A549 (cell line): ENCODE measurements at regions not wholly inside any gene's neighbourhood (a gene's known extent, or its start where the extent isn't known, plus 50 kb on each side); places are given as distances from the start of the nearest gene placed in this dataset.

ENCODE experiments used
- ATAC-seq, 2 experiments: fragments of 200-7000 bp in 1 of 2; fragments of >200 bp in 1 of 2; cut with Nextera tagmentation in 1 of 2; cut with Tn5 transposase in 1 of 2; 3 replicates each; pipeline versions ENCODE4 v1.8.0 to v1.9.1; 2018 to 2020; ENCODE audit warnings: mild to moderate bottlenecking in 1 of 2, moderate library complexity in 1 of 2
- CTCF ChIA-PET: fragments of 300-600 bp; sonication (Branson Sonifier 250); formaldehyde crosslinking; extraction: SDS; loops from one replicate; lab custom pipeline; 2021; ENCODE audit warnings: antibody characterized with exemption, inconsistent platforms; lab: Yijun Ruan, JAX
- POLR2A ChIA-PET: fragments of 350-600 bp; formaldehyde crosslinking; extraction: SDS; loops from one replicate; lab custom pipeline; 2021; ENCODE audit warnings: antibody characterized with exemption, inconsistent platforms; lab: Yijun Ruan, JAX
- DNase-seq, 2 experiments: peaks; one replicate each; pipeline versions ENCODE4 v3.0.0 to v3.0.0-alpha.2; 2011 to 2016; ENCODE audit warnings: low read depth in 1 of 2, low spot score in 1 of 2
- FAIRE-seq: peaks from 2 replicates; lab custom pipeline; 2011; peaks lifted over from hg19 to GRCh38; lab: Jason Lieb, UNC
- H3K27ac ChIP-seq, 2 experiments: fragments of >200 bp; sonication (Bioruptor Twin); formaldehyde crosslinking; 3 replicates each; pipeline ENCODE4 v1.5.1; 2016 to 2017
- H3K4me1 ChIP-seq: fragments of >200 bp; sonication (Bioruptor Twin); formaldehyde crosslinking; 3 replicates; pipeline ENCODE4 v1.6.1; 2016
- H3K4me2 ChIP-seq: fragments of >200 bp; sonication (Bioruptor Twin); formaldehyde crosslinking; 3 replicates; pipeline ENCODE4 v1.6.1; 2016
- H3K4me3 ChIP-seq: fragments of >200 bp; sonication (Bioruptor Twin); formaldehyde crosslinking; 3 replicates; pipeline ENCODE4 v1.5.1; 2016
- H3K9me3 ChIP-seq: fragments of >200 bp; sonication (Bioruptor Twin); formaldehyde crosslinking; 3 replicates; pipeline ENCODE4 v1.6.1; 2016
- ATOH8 ChIP-seq: fragments of 250-450 bp; sonication (Bioruptor Pico); IDR thresholded peaks from 2 replicates; pipeline ENCODE4 v1.5.0; 2020; ENCODE audit warnings: low read depth, mild to moderate bottlenecking, moderate library complexity
- CBX2 ChIP-seq: fragments of 200-600 bp; sonication (generic); IDR thresholded peaks from 2 replicates; pipeline ENCODE4 v1.6.1; 2016; ENCODE audit warnings: low read depth, mild to moderate bottlenecking, borderline replicate concordance
- CHD4 ChIP-seq: fragments of 200-600 bp; sonication (generic); IDR thresholded peaks from 2 replicates; pipeline ENCODE4 v1.6.1; 2016; ENCODE audit warnings: antibody characterized with exemption, mild to moderate bottlenecking, borderline replicate concordance
- E2F6 ChIP-seq: IDR thresholded peaks from 2 replicates; pipeline ENCODE4 v1.6.1; 2012; ENCODE audit warnings: low read depth, borderline replicate concordance
- EHMT2 ChIP-seq: fragments of 200-600 bp; sonication (generic); IDR thresholded peaks from 2 replicates; pipeline ENCODE4 v1.6.1; 2016; ENCODE audit warnings: antibody characterized with exemption, low read depth, mild to moderate bottlenecking, moderate library complexity
- ELK1 ChIP-seq: fragments of 150-350 bp; IDR thresholded peaks from 2 replicates; pipeline ENCODE4 v1.6.1; 2014; ENCODE audit warnings: low read depth, mild to moderate bottlenecking, low read length
- KDM1A ChIP-seq: fragments of 200-600 bp; sonication (generic); IDR thresholded peaks from 2 replicates; pipeline ENCODE4 v1.6.1; 2016; ENCODE audit warnings: low read depth, mild to moderate bottlenecking
- KDM5A ChIP-seq: fragments of 200-600 bp; sonication (generic); IDR thresholded peaks from 2 replicates; pipeline ENCODE4 v1.6.1; 2016; ENCODE audit warnings: antibody characterized with exemption, mild to moderate bottlenecking
- MAZ ChIP-seq: fragments of 150-350 bp; IDR thresholded peaks from 2 replicates; pipeline ENCODE4 v1.6.1; 2014; ENCODE audit warnings: antibody characterized with exemption, low read depth, low read length, borderline replicate concordance
- MYC ChIP-seq: IDR thresholded peaks from 2 replicates; pipeline ENCODE4 v1.6.1; 2012; ENCODE audit warnings: mild to moderate bottlenecking, inconsistent platforms, low read length, improper control_type of control experiment, borderline replicate concordance
- NFE2L2 ChIP-seq: fragments of 150-350 bp; conservative IDR thresholded peaks from 2 replicates; pipeline ENCODE4 v1.6.1; 2014; ENCODE audit warnings: low read length
- NR3C1 ChIP-seq: fragments of >200 bp; sonication (Bioruptor Twin); formaldehyde crosslinking; IDR thresholded peaks from 3 replicates; pipeline ENCODE4 v1.6.1; 2017
- RNF2 ChIP-seq: fragments of 200-600 bp; sonication (generic); IDR thresholded peaks from 2 replicates; pipeline ENCODE4 v1.6.1; 2016; ENCODE audit warnings: low read depth, mild to moderate bottlenecking, antibody characterized with exemption, moderate library complexity, borderline replicate concordance
- TP53 ChIP-seq: fragments of 250-450 bp; sonication (Bioruptor Pico); IDR thresholded peaks from 2 replicates; pipeline ENCODE4 v1.5.0; 2021; ENCODE audit warnings: mild to moderate bottlenecking, moderate library complexity
- USF2 ChIP-seq: fragments of 450-650 bp; IDR thresholded peaks from 2 replicates; pipeline ENCODE4 v1.6.1; 2014; ENCODE audit warnings: antibody characterized with exemption
- ZC3H11A ChIP-seq: fragments of 450-650 bp; IDR thresholded peaks from 2 replicates; pipeline ENCODE4 v1.6.1; 2014; ENCODE audit warnings: antibody characterized with exemption, mild to moderate bottlenecking
- ZNF302 ChIP-seq: fragments of 250-450 bp; sonication (Bioruptor Pico); IDR thresholded peaks from 2 replicates; pipeline ENCODE4 v1.9.0; 2021; ENCODE audit warnings: inconsistent platforms, mild to moderate bottlenecking, moderate library complexity
- WGBS: methylation state at CpG from one replicate; pipeline ENCODE4 v1.1.6; 2017; ENCODE audit errors: missing lambda C conversion rate; 5-methylcytosine and 5-hydroxymethylcytosine counted together

- no peak for TF ChIP-seq ATOH8
- no peak for TF ChIP-seq NFE2L2
- no peak for TF ChIP-seq KDM5A
- TF ChIP-seq NR3C1, result no peak
- TF ChIP-seq USF2, result no peak
- TF ChIP-seq ELK1, result no peak
- TF ChIP-seq, all 56 proteins: peak for 0
Observed at GRCh38 chr4:84436812-84437211, 62.3 kb downstream of the NKX6-1 start (continued).

- DNase-seq, result no peak
- WGBS, result 8% methylated on average over 3 of the region's 3 CpGs
- H3K4me2 ChIP-seq, result no peak overlapping the region
- CTCF ChIA-PET, result interaction anchor here (1.1 kb wide), 2 partner anchors 16 to 17 kb away, joined by 4 read pairs; no protein-coding TSS in a partner anchor
- no peak for ATAC-seq
- H3K4me3 ChIP-seq, result no peak overlapping the region
- TF ChIP-seq CHD4, result no peak
- no peak for TF ChIP-seq ZNF302
- TF ChIP-seq TP53 (CRISPR knock-in tag), result no peak
- TF ChIP-seq ATOH8, result no peak
- TF ChIP-seq E2F6, result no peak
- no peak for TF ChIP-seq EHMT2
- no peak for TF ChIP-seq NR3C1
- TF ChIP-seq ZC3H11A, result no peak
- no peak for TF ChIP-seq CBX2
- no peak for TF ChIP-seq MAZ
- no peak for TF ChIP-seq ELK1
- TF ChIP-seq KDM1A, result no peak
- no peak for TF ChIP-seq RNF2
- no peak for TF ChIP-seq MYC
- TF ChIP-seq USF2, result no peak
- FAIRE-seq, result no peak
- no peaks in the 10 kb centered on the region for H3K9me3 ChIP-seq
- H3K4me1 ChIP-seq, result no peaks in the 10 kb centered on the region
- H3K27ac ChIP-seq, result no peak overlapping the region
- POLR2A ChIA-PET, result no interaction called here
Observed at GRCh38 chr4:84434344-84434743, 64.7 kb downstream of the NKX6-1 start.
